ENCODE measurements at regions not wholly inside any gene's neighbourhood (a gene's known extent, or its start where the extent isn't known, plus 50 kb on each side); places are given as distances from the start of the nearest gene placed in this dataset.

GRCh38 chr7:12783421-12784095 is 96.1 kb downstream of the ARL4A start:
- H3K9me3 Mint-ChIP-seq, result no peaks in the 10 kb centered on the region
- H3K27ac Mint-ChIP-seq, result peak overlapping the region in 1 of 3 experiments; percentile 32
- no peaks in the 10 kb centered on the region for H3K36me3 Mint-ChIP-seq (ENCODE audit: low read depth)
- no peak overlapping the region for H3K4me3 Mint-ChIP-seq
- peaks cover 24% of the 10 kb centered on the region for H3K4me1 Mint-ChIP-seq
- H3K27me3 Mint-ChIP-seq (ENCODE audit: low read depth), result no peaks in the 10 kb centered on the region
- no peak for TF ChIP-seq CTCF (IDR thresholded peaks at IDR 0.05; ENCODE audit: unreplicated experiment in 3 of 3)

- Mint-ChIP-seq H3K4me1 (peaks cover 5% of the 10 kb centered on the region), H3K9me3 (no peaks in the 10 kb centered on the region), H3K4me3 (no peak overlapping the region), H3K27me3 (ENCODE audit: low read depth) (no peaks in the 10 kb centered on the region), H3K27ac (no peak overlapping the region), H3K36me3 (ENCODE audit: low read depth) (no peaks in the 10 kb centered on the region)
- TF ChIP-seq CTCF (IDR thresholded peaks at IDR 0.05; ENCODE audit: unreplicated experiment in 3 of 3), result no peak
Measured at GRCh38 chr7:12785473-12785872, 98.0 kb downstream of the ARL4A start.

GRCh38 chr7:12786494-12786893 is 99.1 kb downstream of the ARL4A start:
- Mint-ChIP-seq H3K4me3 (no peak overlapping the region), H3K27me3 (ENCODE audit: low read depth) (no peaks in the 10 kb centered on the region), H3K27ac (no peak overlapping the region), H3K4me1 (peaks cover 4% of the 10 kb centered on the region), H3K9me3 (no peaks in the 10 kb centered on the region), H3K36me3 (ENCODE audit: low read depth) (no peaks in the 10 kb centered on the region)
- TF ChIP-seq CTCF (IDR thresholded peaks at IDR 0.05; ENCODE audit: unreplicated experiment in 3 of 3), result no peak

- TF ChIP-seq CTCF (IDR thresholded peaks at IDR 0.05; ENCODE audit: unreplicated experiment in 3 of 3), result no peak
- H3K9me3 Mint-ChIP-seq, result no peaks in the 10 kb centered on the region
- peaks cover 4% of the 10 kb centered on the region for H3K4me1 Mint-ChIP-seq
- H3K4me3 Mint-ChIP-seq, result no peak overlapping the region
- no peak overlapping the region for H3K27ac Mint-ChIP-seq
- H3K36me3 Mint-ChIP-seq (ENCODE audit: low read depth), result no peaks in the 10 kb centered on the region
- H3K27me3 Mint-ChIP-seq (ENCODE audit: low read depth), result no peaks in the 10 kb centered on the region
Measured at GRCh38 chr7:12788171-12788570, 100.7 kb downstream of the ARL4A start.

GRCh38 chr7:12788591-12788990 is 101.2 kb downstream of the ARL4A start:
- no peak overlapping the region for H3K27ac Mint-ChIP-seq
- H3K4me1 Mint-ChIP-seq, result peaks cover under 1% of the 10 kb centered on the region
- no peaks in the 10 kb centered on the region for H3K27me3 Mint-ChIP-seq (ENCODE audit: low read depth)
- H3K36me3 Mint-ChIP-seq (ENCODE audit: low read depth), result no peaks in the 10 kb centered on the region
- no peaks in the 10 kb centered on the region for H3K9me3 Mint-ChIP-seq
- TF ChIP-seq CTCF (IDR thresholded peaks at IDR 0.05; ENCODE audit: unreplicated experiment in 3 of 3), result no peak
- H3K4me3 Mint-ChIP-seq, result no peak overlapping the region

GRCh38 chr7:12794722-12795302 is 107.4 kb downstream of the ARL4A start:
- H3K27me3 Mint-ChIP-seq (ENCODE audit: low read depth), result no peaks in the 10 kb centered on the region
- no peaks in the 10 kb centered on the region for H3K36me3 Mint-ChIP-seq (ENCODE audit: low read depth)
- no peaks in the 10 kb centered on the region for H3K9me3 Mint-ChIP-seq
- no peak for TF ChIP-seq CTCF (IDR thresholded peaks at IDR 0.05; ENCODE audit: unreplicated experiment in 3 of 3)
- H3K4me3 Mint-ChIP-seq, result no peak overlapping the region
- no peak overlapping the region for H3K27ac Mint-ChIP-seq
- no peaks in the 10 kb centered on the region for H3K4me1 Mint-ChIP-seq
